LNCaP clone FGC (cell line): ENCODE measurements at regions not wholly inside any gene's neighbourhood (a gene's known extent, or its start where the extent isn't known, plus 50 kb on each side); places are given as distances from the start of the nearest gene placed in this dataset.

Source experiments
- DNase-seq: peaks from one replicate; pipeline ENCODE4 v3.0.0-alpha.2; 2011; ENCODE audit warnings: low read depth
- H3K4me3 ChIP-seq: 2 replicates; pipeline ENCODE4 v1.5.1; 2011; ENCODE audit warnings: mild to moderate bottlenecking, low read depth, low read length, control low read depth
- CTCF ChIP-seq: IDR thresholded peaks from 2 replicates; pipeline ENCODE4 v1.5.1; 2012; ENCODE audit warnings: mild to moderate bottlenecking; ENCODE audit not compliant: control insufficient read depth, insufficient read depth; ENCODE audit errors: extremely low read depth

- H3K4me3 ChIP-seq = no peak overlapping the region
- no peak for TF ChIP-seq CTCF
- no peak for DNase-seq
Observed at GRCh38 chr11:36876266-36876665, 278.2 kb upstream of the RAG2 start.

- no peak for DNase-seq
- H3K4me3 ChIP-seq = no peak overlapping the region
- no peak for TF ChIP-seq CTCF
Observed at GRCh38 chr11:36874291-36874690, 276.3 kb upstream of the RAG2 start.

- no peak overlapping the region for H3K4me3 ChIP-seq
- no peak for DNase-seq
- no peak for TF ChIP-seq CTCF
Observed at GRCh38 chr11:36870361-36870760, 272.3 kb upstream of the RAG2 start.

- H3K4me3 ChIP-seq = no peak overlapping the region
- DNase-seq = no peak
- TF ChIP-seq CTCF = no peak
Observed at GRCh38 chr11:36868380-36868779, 270.3 kb upstream of the RAG2 start.

- DNase-seq = no peak
- H3K4me3 ChIP-seq = no peak overlapping the region
- TF ChIP-seq CTCF = no peak
Observed at GRCh38 chr11:36865846-36866245, 267.8 kb upstream of the RAG2 start.

GRCh38 chr11:36854875-36855274 lies 256.8 kb upstream of the RAG2 start:
- DNase-seq = no peak
- TF ChIP-seq CTCF = no peak
- H3K4me3 ChIP-seq = no peak overlapping the region

GRCh38 chr11:36848660-36849059 lies 250.6 kb upstream of the RAG2 start:
- H3K4me3 ChIP-seq = no peak overlapping the region
- TF ChIP-seq CTCF = no peak
- DNase-seq = no peak
